RWPE2 (cell line): ENCODE measurements at regions not wholly inside any gene's neighbourhood (a gene's known extent, or its start where the extent isn't known, plus 50 kb on each side); places are given as distances from the start of the nearest gene placed in this dataset.
A peak's percentile ranks its signal among the peaks of the same experiment; 100 is the strongest.

ENCODE experiments used
- ATAC-seq: fragments of 200-7000 bp; cut with Tn5 transposase; 3 replicates; pipeline ENCODE4 v1.9.1; 2021; ENCODE audit warnings: low read depth
- DNase-seq: peaks from one replicate; pipeline ENCODE4 v3.0.0-alpha.2; 2020; ENCODE audit warnings: low spot score
- H3K27ac ChIP-seq: fragments of 450-650 bp; 2 replicates; pipeline ENCODE4 v1.5.1; 2017; ENCODE audit warnings: mild to moderate bottlenecking; ENCODE audit not compliant: poor library complexity, severe bottlenecking
- H3K27me3 ChIP-seq: fragments of 250-450 bp; sonication (Bioruptor Pico); 2 replicates; pipeline ENCODE4 v1.5.1; 2021; ENCODE audit warnings: mild to moderate bottlenecking, moderate library complexity; ENCODE audit not compliant: insufficient read depth, poor library complexity, severe bottlenecking
- H3K36me3 ChIP-seq: fragments of 250-450 bp; sonication (Bioruptor Pico); 2 replicates; pipeline ENCODE4 v1.5.1; 2020; ENCODE audit warnings: low read depth, mild to moderate bottlenecking, moderate library complexity
- H3K4me1 ChIP-seq: fragments of 250-450 bp; sonication (Bioruptor Pico); 2 replicates; pipeline ENCODE4 v1.5.1; 2021; ENCODE audit warnings: mild to moderate bottlenecking, moderate library complexity; ENCODE audit not compliant: insufficient read depth, poor library complexity, severe bottlenecking
- H3K4me3 ChIP-seq: fragments of 250-450 bp; sonication (Bioruptor Pico); 2 replicates; pipeline ENCODE4 v1.5.1; 2021; ENCODE audit warnings: mild to moderate bottlenecking, moderate library complexity; ENCODE audit not compliant: severe bottlenecking
- H3K9me3 ChIP-seq: fragments of 250-450 bp; sonication (Bioruptor Pico); 2 replicates; pipeline ENCODE4 v1.5.1; 2021; ENCODE audit warnings: mild to moderate bottlenecking, moderate library complexity; ENCODE audit not compliant: severe bottlenecking
- TF ChIP-seq, protein P1 (sequence below): fragments of 450-650 bp; IDR thresholded peaks from one replicate; pipeline ENCODE4 v1.5.1; 2017; ENCODE audit warnings: mild to moderate bottlenecking, moderate library complexity; ENCODE audit not compliant: poor library complexity, severe bottlenecking

- H3K9me3 ChIP-seq: no peaks in the 10 kb centered on the region
- TF ChIP-seq, protein P1, sequence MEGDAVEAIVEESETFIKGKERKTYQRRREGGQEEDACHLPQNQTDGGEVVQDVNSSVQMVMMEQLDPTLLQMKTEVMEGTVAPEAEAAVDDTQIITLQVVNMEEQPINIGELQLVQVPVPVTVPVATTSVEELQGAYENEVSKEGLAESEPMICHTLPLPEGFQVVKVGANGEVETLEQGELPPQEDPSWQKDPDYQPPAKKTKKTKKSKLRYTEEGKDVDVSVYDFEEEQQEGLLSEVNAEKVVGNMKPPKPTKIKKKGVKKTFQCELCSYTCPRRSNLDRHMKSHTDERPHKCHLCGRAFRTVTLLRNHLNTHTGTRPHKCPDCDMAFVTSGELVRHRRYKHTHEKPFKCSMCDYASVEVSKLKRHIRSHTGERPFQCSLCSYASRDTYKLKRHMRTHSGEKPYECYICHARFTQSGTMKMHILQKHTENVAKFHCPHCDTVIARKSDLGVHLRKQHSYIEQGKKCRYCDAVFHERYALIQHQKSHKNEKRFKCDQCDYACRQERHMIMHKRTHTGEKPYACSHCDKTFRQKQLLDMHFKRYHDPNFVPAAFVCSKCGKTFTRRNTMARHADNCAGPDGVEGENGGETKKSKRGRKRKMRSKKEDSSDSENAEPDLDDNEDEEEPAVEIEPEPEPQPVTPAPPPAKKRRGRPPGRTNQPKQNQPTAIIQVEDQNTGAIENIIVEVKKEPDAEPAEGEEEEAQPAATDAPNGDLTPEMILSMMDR: no peak
- no peak for ATAC-seq
- H3K36me3 ChIP-seq: no peaks in the 10 kb centered on the region
- no peaks in the 10 kb centered on the region for H3K27me3 ChIP-seq
- H3K27ac ChIP-seq: no peak overlapping the region
- no peak overlapping the region for H3K4me3 ChIP-seq
- no peaks in the 10 kb centered on the region for H3K4me1 ChIP-seq
- no peak for DNase-seq
Observed at GRCh38 chr6:67748521-67748920, 886.6 kb upstream of the ADGRB3 start.

DNA sequence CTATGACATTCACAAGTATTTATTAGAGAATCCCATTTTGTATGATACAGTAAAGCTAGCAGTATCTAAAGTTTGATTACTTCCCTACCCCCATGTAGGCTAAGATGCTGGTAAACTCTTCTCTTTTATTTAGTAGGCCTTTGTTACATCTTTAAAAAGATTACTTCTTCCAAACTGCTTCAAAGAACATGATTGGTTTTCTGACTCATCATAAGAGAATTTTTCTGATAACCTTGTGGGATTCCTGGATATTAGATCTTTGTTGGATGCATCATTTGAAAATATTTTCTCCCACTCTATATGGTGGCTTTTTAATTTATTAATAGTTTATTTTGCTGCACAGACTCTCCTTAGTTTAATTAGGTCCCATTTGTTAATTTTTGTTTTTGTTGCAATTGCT lies 898.3 kb upstream of the ADGRB3 start:
- DNase-seq (no peak), ATAC-seq (no peak)
- Histone ChIP-seq H3K27ac (no peak overlapping the region), H3K27me3 (no peaks in the 10 kb centered on the region), H3K4me1 (no peaks in the 10 kb centered on the region), H3K36me3 (no peaks in the 10 kb centered on the region), H3K9me3 (no peaks in the 10 kb centered on the region), H3K4me3 (no peak overlapping the region)
- TF ChIP-seq, protein P1: no peak

DNA sequence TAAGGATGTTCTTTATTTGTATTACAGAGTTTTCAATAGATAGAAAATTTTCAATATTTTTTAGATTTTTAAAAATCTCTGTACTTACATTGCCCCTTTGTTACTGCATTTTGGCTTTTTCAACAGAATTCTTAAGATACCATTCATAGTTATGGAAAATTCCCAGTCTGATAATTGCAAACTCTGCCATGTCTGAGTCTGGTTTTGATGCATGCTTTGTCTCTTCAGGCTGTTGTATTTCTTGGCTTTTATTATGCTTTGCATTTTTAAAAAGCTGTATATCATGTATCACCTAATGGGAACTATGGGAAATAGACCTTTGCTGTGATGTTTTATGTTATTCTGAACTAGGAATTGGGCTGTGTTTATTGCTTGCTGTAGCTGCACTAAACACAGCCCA lies 898.9 kb upstream of the ADGRB3 start:
- DNase-seq (no peak), ATAC-seq (no peak)
- H3K4me1 ChIP-seq: no peaks in the 10 kb centered on the region
- no peaks in the 10 kb centered on the region for H3K36me3 ChIP-seq
- H3K27me3 ChIP-seq: no peaks in the 10 kb centered on the region
- H3K4me3 ChIP-seq: no peak overlapping the region
- no peak overlapping the region for H3K27ac ChIP-seq
- H3K9me3 ChIP-seq: no peaks in the 10 kb centered on the region
- TF ChIP-seq, protein P1: no peak

- Histone ChIP-seq H3K27me3 (no peaks in the 10 kb centered on the region), H3K4me3 (no peak overlapping the region), H3K27ac (no peak overlapping the region), H3K9me3 (no peaks in the 10 kb centered on the region), H3K36me3 (no peaks in the 10 kb centered on the region), H3K4me1 (no peaks in the 10 kb centered on the region)
- DNase-seq: no peak
- ATAC-seq: no peak
- TF ChIP-seq, protein P1: no peak
Observed at GRCh38 chr6:67735623-67736022, 899.5 kb upstream of the ADGRB3 start.

- Histone ChIP-seq H3K27me3 (no peaks in the 10 kb centered on the region), H3K4me3 (no peak overlapping the region)
- TF ChIP-seq, protein P1: no peak
Observed at GRCh38 chr6:67722861-67723261, 912.2 kb upstream of the ADGRB3 start.

More at GRCh38 chr6:67722861-67723261, 912.2 kb upstream of the ADGRB3 start:
- H3K36me3 ChIP-seq: no peaks in the 10 kb centered on the region
- H3K4me1 ChIP-seq: no peaks in the 10 kb centered on the region
- no peak for ATAC-seq
- peak; percentile 38 for DNase-seq
- no peaks in the 10 kb centered on the region for H3K9me3 ChIP-seq
- no peak overlapping the region for H3K27ac ChIP-seq
